SU-DHL-6 (cell line): ENCODE measurements at regions not wholly inside any gene's neighbourhood (a gene's known extent, or its start where the extent isn't known, plus 50 kb on each side); places are given as distances from the start of the nearest gene placed in this dataset.

ENCODE experiments used
- H2AFZ ChIP-seq: fragments of 200-600 bp; sonication (generic); 2 replicates; pipeline ENCODE4 v1.6.1; 2014; ENCODE audit warnings: low read depth, mild to moderate bottlenecking, moderate library complexity, mixed read lengths, antibody characterized with exemption, low read length; ENCODE audit not compliant: severe bottlenecking
- H3F3A ChIP-seq: fragments of 200-600 bp; shearing (Covaris generic); 2 replicates; pipeline ENCODE4 v1.6.0; 2016; ENCODE audit warnings: antibody characterized with exemption, mild to moderate bottlenecking; ENCODE audit not compliant: insufficient read depth
- H3K27ac ChIP-seq: fragments of 200-600 bp; sonication (generic); 2 replicates; pipeline ENCODE4 v1.5.1; 2016; ENCODE audit warnings: low read depth, mild to moderate bottlenecking, low read length, moderate library complexity, mixed read lengths
- H3K27me3 ChIP-seq: fragments of 200-600 bp; sonication (generic), shearing (Covaris generic); 2 replicates; pipeline ENCODE4 v1.6.0; 2014; ENCODE audit warnings: mild to moderate bottlenecking, low read length
- H3K36me3 ChIP-seq: fragments of 200-600 bp; sonication (generic); 2 replicates; pipeline ENCODE4 v1.6.1; 2014; ENCODE audit warnings: mild to moderate bottlenecking, low read length, mixed read lengths
- H3K4me2 ChIP-seq: fragments of 300-600, 200-600 bp; shearing (Covaris generic), sonication (generic); 2 replicates; pipeline ENCODE4 v1.6.0; 2014; ENCODE audit warnings: low read length, low read depth, mild to moderate bottlenecking; ENCODE audit not compliant: poor library complexity, severe bottlenecking
- H3K4me3 ChIP-seq: fragments of 200-600 bp; sonication (generic); 2 replicates; pipeline ENCODE4 v1.5.1; 2014; ENCODE audit warnings: antibody characterized with exemption, low read length, mild to moderate bottlenecking, mixed read lengths; ENCODE audit not compliant: insufficient read depth, poor library complexity, severe bottlenecking
- H3K79me2 ChIP-seq: fragments of 200-600 bp; sonication (generic); 2 replicates; pipeline ENCODE4 v1.6.1; 2014; ENCODE audit warnings: mild to moderate bottlenecking, low read length, moderate library complexity; ENCODE audit not compliant: insufficient read depth
- H3K9ac ChIP-seq: fragments of 200-600 bp; sonication (generic); 2 replicates; pipeline ENCODE4 v1.7.0; 2014; ENCODE audit warnings: mild to moderate bottlenecking, low read length
- H3K9me2 ChIP-seq: fragments of 200-600 bp; sonication (generic); replicated peaks from 2 replicates; pipeline ENCODE4 v1.6.1; 2014; ENCODE audit warnings: low read length; ENCODE audit not compliant: insufficient read depth
- H3K9me3 ChIP-seq: fragments of 200-600 bp; sonication (generic); 2 replicates; pipeline ENCODE4 v1.6.1; 2014; ENCODE audit warnings: low read length, mixed read lengths; ENCODE audit not compliant: insufficient read depth
- H4K20me1 ChIP-seq: fragments of 200-600 bp; sonication (generic); 2 replicates; pipeline ENCODE4 v1.6.1; 2014; ENCODE audit warnings: low read depth, mild to moderate bottlenecking, antibody characterized with exemption, low read length, moderate library complexity, mixed read lengths
- CTCF ChIP-seq: fragments of 200-600 bp; sonication (generic); IDR thresholded peaks from one replicate; pipeline ENCODE4 v1.5.1; 2017; ENCODE audit warnings: antibody characterized with exemption, mild to moderate bottlenecking, low read length, moderate library complexity; ENCODE audit not compliant: insufficient read depth, poor library complexity, severe bottlenecking
- EZH2phosphoT487 ChIP-seq: fragments of 200-600 bp; sonication (generic), shearing (Covaris generic); conservative IDR thresholded peaks from 2 replicates; pipeline ENCODE4 v1.6.1; 2018; ENCODE audit warnings: mild to moderate bottlenecking, antibody characterized with exemption, low read length, moderate library complexity, mixed read lengths

- H3K36me3 ChIP-seq: no peaks in the 10 kb centered on the region
- H3K79me2 ChIP-seq: no peaks in the 10 kb centered on the region
- H3K9me2 ChIP-seq: no peaks in the 10 kb centered on the region
- H3K27me3 ChIP-seq: no peaks in the 10 kb centered on the region
- H3F3A ChIP-seq: no peaks in the 10 kb centered on the region
- no peak overlapping the region for H3K4me2 ChIP-seq
- no peak overlapping the region for H2AFZ ChIP-seq
- no peaks in the 10 kb centered on the region for H4K20me1 ChIP-seq
- no peak for TF ChIP-seq EZH2phosphoT487
- no peak for TF ChIP-seq CTCF
- H3K9me3 ChIP-seq: no peaks in the 10 kb centered on the region
- no peak overlapping the region for H3K9ac ChIP-seq
- H3K27ac ChIP-seq: no peak overlapping the region
- no peak overlapping the region for H3K4me3 ChIP-seq
Observed at GRCh38 chr3:105195260-105195659, 171.4 kb upstream of the ALCAM start.

GRCh38 chr3:105197863-105198262 lies 168.8 kb upstream of the ALCAM start:
- Histone ChIP-seq H3K27ac (no peak overlapping the region), H3K9ac (no peak overlapping the region), H4K20me1 (no peaks in the 10 kb centered on the region), H3K4me2 (no peak overlapping the region), H3K9me3 (no peaks in the 10 kb centered on the region), H3K36me3 (no peaks in the 10 kb centered on the region), H3K4me3 (no peak overlapping the region), H3K9me2 (no peaks in the 10 kb centered on the region), H3F3A (no peaks in the 10 kb centered on the region), H3K27me3 (no peaks in the 10 kb centered on the region), H3K79me2 (no peaks in the 10 kb centered on the region), H2AFZ (no peak overlapping the region)
- TF ChIP-seq EZH2phosphoT487 (no peak), CTCF (no peak)

GRCh38 chr3:105199217-105199616 lies 167.5 kb upstream of the ALCAM start:
- Histone ChIP-seq H3K9me2 (no peaks in the 10 kb centered on the region), H3K79me2 (no peaks in the 10 kb centered on the region), H4K20me1 (no peaks in the 10 kb centered on the region), H3K9ac (no peak overlapping the region), H3F3A (no peaks in the 10 kb centered on the region), H3K27me3 (no peaks in the 10 kb centered on the region), H3K36me3 (no peaks in the 10 kb centered on the region), H3K27ac (no peak overlapping the region), H2AFZ (no peak overlapping the region), H3K4me3 (no peak overlapping the region), H3K4me2 (no peak overlapping the region), H3K9me3 (no peaks in the 10 kb centered on the region)
- no peak for TF ChIP-seq EZH2phosphoT487
- no peak for TF ChIP-seq CTCF
